Fibroblast of gingiva (primary cell): ENCODE measurements at regions not wholly inside any gene's neighbourhood (a gene's known extent, or its start where the extent isn't known, plus 50 kb on each side); places are given as distances from the start of the nearest gene placed in this dataset.
"Not testable (repeated sequence)": the region's sequence is repeated elsewhere in the genome, so short reads cannot be mapped to it uniquely, and the experiment has no call there.

Experiments
- DNase-seq: peaks from one replicate; pipeline ENCODE4 v3.0.0-alpha.2; 2011; ENCODE audit warnings: low read depth

GRCh38 chr5:171542525-171543140 lies 123.2 kb downstream of the FGF18 start:
- DNase-seq: no peak

GRCh38 chr5:171543148-171543815 lies 123.8 kb downstream of the FGF18 start:
- DNase-seq: no peak

- no peak for DNase-seq
Measured at GRCh38 chr5:171544913-171545765, 125.7 kb downstream of the FGF18 start.

GRCh38 chr5:171549274-171549673 lies 129.8 kb downstream of the FGF18 start:
- no peak for DNase-seq

GRCh38 chr5:171553817-171554216 lies 134.4 kb downstream of the FGF18 start:
- DNase-seq: not testable (repeated sequence)

GRCh38 chr5:171555160-171555559 lies 135.7 kb downstream of the FGF18 start:
- no peak for DNase-seq

GRCh38 chr5:171562822-171563221 lies 143.4 kb downstream of the FGF18 start:
- DNase-seq: no peak

- no peak for DNase-seq
Measured at GRCh38 chr5:171568389-171568788, 148.9 kb downstream of the FGF18 start.

- DNase-seq: no peak
Measured at GRCh38 chr5:171569065-171569712, 149.7 kb downstream of the FGF18 start.

GRCh38 chr5:171570244-171570825 lies 150.9 kb downstream of the FGF18 start:
- no peak for DNase-seq

- DNase-seq: peak; percentile 65
Measured at GRCh38 chr5:171571663-171572062, 152.2 kb downstream of the FGF18 start.

GRCh38 chr5:171573021-171573420 lies 153.6 kb downstream of the FGF18 start:
- DNase-seq: no peak

- DNase-seq: no peak
Measured at GRCh38 chr5:171573451-171574225, 154.2 kb downstream of the FGF18 start.

GRCh38 chr5:171574376-171574775 lies 154.9 kb downstream of the FGF18 start:
- no peak for DNase-seq

GRCh38 chr5:171575386-171575785 lies 155.9 kb downstream of the FGF18 start:
- no peak for DNase-seq

- DNase-seq: no peak
Measured at GRCh38 chr5:171575808-171576207, 156.4 kb downstream of the FGF18 start.

GRCh38 chr5:171577042-171577758 lies 157.8 kb downstream of the FGF18 start:
- no peak for DNase-seq

GRCh38 chr5:171578049-171578828 lies 158.8 kb downstream of the FGF18 start:
- no peak for DNase-seq

- DNase-seq: no peak
Measured at GRCh38 chr5:171578829-171579491, 159.5 kb downstream of the FGF18 start.
